Aorta (tissue), 5 donors: ENCODE measurements at regions not wholly inside any gene's neighbourhood (a gene's known extent, or its start where the extent isn't known, plus 50 kb on each side); places are given as distances from the start of the nearest gene placed in this dataset.
A peak's percentile ranks its signal among the peaks of the same experiment; 100 is the strongest.
"Not testable (repeated sequence)": the region's sequence is repeated elsewhere in the genome, so short reads cannot be mapped to it uniquely, and the experiment has no call there.

Experiments used
- ATAC-seq: fragments of 200-7000 bp; cut with Tn5 transposase; one replicate; pipeline ENCODE4 v1.9.1; 2022; ENCODE audit warnings: moderate library complexity; ENCODE audit not compliant: low FRiP score
- DNase-seq, 2 donors: peaks; one replicate each; pipeline ENCODE4 v3.0.0-alpha.2; 2020
- H3K27ac ChIP-seq, 2 donors: one replicate each; pipeline ENCODE4 v1.5.1; 2013; ENCODE audit warnings: low read length in 2 of 2, mild to moderate bottlenecking in 2 of 2, moderate library complexity in 2 of 2, control low read depth in 1 of 2, inconsistent platforms in 1 of 2, low read depth in 1 of 2
- H3K27me3 ChIP-seq, 2 donors: one replicate each; pipeline ENCODE4 v1.6.1; 2013; ENCODE audit warnings: control low read depth in 1 of 2, low read length in 1 of 2, mild to moderate bottlenecking in 1 of 2, moderate library complexity in 1 of 2; ENCODE audit not compliant: insufficient read depth in 2 of 2, control insufficient read depth in 1 of 2
- H3K36me3 ChIP-seq, 2 donors: one replicate each; pipeline ENCODE4 v1.6.1; 2013; ENCODE audit warnings: control low read depth in 1 of 2, low read length in 1 of 2, mild to moderate bottlenecking in 1 of 2; ENCODE audit not compliant: insufficient read depth in 2 of 2, control insufficient read depth in 1 of 2
- H3K4me1 ChIP-seq, 2 donors: one replicate each; pipeline ENCODE4 v1.6.1; 2013; ENCODE audit warnings: low read length in 2 of 2, control low read depth in 1 of 2, mild to moderate bottlenecking in 1 of 2, moderate library complexity in 1 of 2; ENCODE audit not compliant: insufficient read depth in 2 of 2, control insufficient read depth in 1 of 2
- H3K4me3 ChIP-seq, 2 donors: one replicate each; pipeline ENCODE4 v1.5.1; 2013; ENCODE audit warnings: low read length in 2 of 2, control low read depth in 1 of 2, mild to moderate bottlenecking in 1 of 2
- H3K9me3 ChIP-seq: one replicate; pipeline ENCODE4 v1.6.1; 2013; ENCODE audit warnings: mild to moderate bottlenecking, low read length; ENCODE audit not compliant: control insufficient read depth
- WGBS, 2 donors: extraction: QIAGEN DNeasy Blood & Tissue Kit; methylation state at CpG; one replicate each; pipeline ENCODE4 v1.1.7; 2013; 5-methylcytosine and 5-hydroxymethylcytosine counted together
- intact Hi-C, 2 donors: fragments of 100-400 bp; cut with DNase I; formaldehyde crosslinking; loops; one replicate each; pipeline versions ENCODE4 v1.14.2 to v1.15.0; 2022
- donor health status: healthy with polysubstance abuse.
- donor health status: Bipolar disorder and iron deficiency.
- donor health status: DM: no; HTN: no; CAD: no.
- donor health status: DM: no; HTN: no; CAD: no.
- donor health status: DM: yes; HTN: yes; CAD: no.

DNA sequence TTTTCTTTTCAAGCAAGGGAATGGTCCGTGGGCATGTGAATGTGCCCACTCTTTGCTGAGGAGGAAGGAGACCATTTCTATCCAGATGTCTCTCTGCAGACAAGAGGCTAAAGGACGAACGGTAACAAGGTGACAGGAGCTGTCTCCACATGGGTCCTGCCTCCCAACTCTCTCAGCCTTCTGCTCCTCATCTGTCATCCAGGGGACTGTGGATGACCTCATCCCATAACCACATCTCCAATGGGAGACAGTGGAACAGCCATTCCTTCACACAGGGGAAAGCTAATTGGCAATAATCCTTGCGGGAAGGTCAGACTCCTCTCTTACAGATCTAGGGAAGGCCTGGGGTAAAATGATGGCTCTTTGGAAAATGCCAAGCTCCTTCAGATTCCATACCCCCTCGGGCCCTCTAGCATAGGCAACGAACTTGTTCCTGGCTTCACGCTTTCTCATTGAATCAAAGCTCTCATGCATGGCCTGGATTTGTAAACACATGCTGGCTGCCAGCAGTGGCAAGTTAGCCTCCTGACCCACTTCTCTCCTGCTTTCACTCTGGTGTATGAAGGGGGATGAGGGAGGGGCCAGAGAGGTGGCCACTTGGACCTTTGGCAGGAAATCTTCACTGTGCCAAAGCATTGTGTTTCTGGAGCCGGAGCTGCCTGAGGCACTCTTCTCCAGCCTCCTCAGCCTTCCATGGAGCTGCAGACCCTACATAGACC is 65.8 kb upstream of the IKBKE start:
- 45 to 59% methylated on average over 5 to 6 of the region's 8 CpGs for WGBS, 2 donors
- H3K4me3 ChIP-seq, H3K9me3 ChIP-seq, H3K4me1 ChIP-seq, intact Hi-C loops, DNase-seq, H3K27me3 ChIP-seq, H3K36me3 ChIP-seq, H3K27ac ChIP-seq: not testable (repeated sequence)
- ATAC-seq = peak; percentile 16

DNA sequence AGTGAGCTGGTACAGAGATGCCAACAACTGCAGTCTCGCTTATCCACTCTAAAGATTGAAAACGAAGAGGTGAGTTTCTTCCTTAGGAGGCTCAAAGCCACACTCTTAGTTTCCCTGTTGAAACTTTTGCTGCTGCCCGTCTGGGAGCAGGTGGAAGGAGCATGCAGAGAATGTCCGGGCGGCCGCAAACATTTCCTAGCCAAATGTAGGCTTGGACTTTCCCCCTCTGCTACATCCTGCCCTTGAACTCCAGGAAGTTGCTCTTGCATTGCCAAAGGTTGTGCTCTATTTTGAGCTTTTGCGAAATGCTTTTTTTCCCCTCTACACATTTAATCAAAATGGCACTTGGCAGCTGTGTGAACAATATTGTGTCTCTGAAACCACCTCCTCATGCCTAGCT is 65.0 kb upstream of the IKBKE start:
- H3K9me3 ChIP-seq, DNase-seq, H3K27ac ChIP-seq, intact Hi-C loops, H3K27me3 ChIP-seq, H3K4me3 ChIP-seq, H3K4me1 ChIP-seq, ATAC-seq, H3K36me3 ChIP-seq: not testable (repeated sequence)
- WGBS, 2 donors = no CpG with 5 or more reads among the region's 7 CpGs

DNA sequence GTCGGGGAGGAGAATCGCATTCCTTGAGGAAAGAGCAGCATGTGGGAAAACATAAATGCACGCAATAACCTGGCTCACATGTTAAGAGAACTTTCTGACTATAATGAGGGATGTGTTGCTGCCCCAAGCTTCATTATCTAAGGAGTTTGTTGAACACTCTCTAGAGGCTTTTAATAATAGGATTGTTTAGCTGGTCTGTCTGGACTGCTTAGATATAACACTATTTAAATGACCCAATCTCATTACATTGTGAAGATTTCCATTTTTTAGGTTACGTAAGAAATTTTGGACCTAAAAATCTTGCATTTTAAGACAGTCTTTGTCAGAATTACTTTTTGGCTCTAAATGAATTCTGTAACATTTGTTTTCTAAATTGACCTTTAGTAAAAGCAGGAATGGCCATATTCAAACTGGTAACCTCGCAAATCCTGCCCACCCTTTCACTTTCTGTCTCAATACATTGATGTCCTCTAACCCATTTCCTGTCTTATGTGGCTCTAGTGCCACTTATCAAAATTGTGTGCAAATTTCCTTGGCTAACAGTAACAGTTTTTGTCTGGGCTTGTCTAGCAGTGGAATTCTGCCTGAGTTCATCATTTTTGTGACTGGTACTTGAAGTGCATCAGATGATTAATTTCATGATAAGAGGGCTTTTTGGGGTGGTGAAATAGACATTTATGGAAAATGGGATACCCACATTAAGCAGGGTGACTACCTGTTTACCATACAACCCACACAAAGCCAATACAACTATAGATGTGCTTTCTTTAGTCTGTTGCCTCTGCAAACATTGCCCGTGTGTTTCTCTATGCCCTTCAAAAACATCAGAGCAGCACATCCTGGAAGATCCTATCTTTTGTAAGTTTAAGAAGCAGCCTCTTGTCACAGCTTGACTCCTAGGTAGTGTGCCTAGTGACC is 61.6 kb upstream of the IKBKE start:
- DNase-seq, H3K27ac ChIP-seq, ATAC-seq, H3K4me1 ChIP-seq, H3K27me3 ChIP-seq, H3K36me3 ChIP-seq, H3K4me3 ChIP-seq, intact Hi-C loops, H3K9me3 ChIP-seq: not testable (repeated sequence)
- 97% methylated on average over 2 of the region's 6 CpGs for WGBS, 2 donors

DNA sequence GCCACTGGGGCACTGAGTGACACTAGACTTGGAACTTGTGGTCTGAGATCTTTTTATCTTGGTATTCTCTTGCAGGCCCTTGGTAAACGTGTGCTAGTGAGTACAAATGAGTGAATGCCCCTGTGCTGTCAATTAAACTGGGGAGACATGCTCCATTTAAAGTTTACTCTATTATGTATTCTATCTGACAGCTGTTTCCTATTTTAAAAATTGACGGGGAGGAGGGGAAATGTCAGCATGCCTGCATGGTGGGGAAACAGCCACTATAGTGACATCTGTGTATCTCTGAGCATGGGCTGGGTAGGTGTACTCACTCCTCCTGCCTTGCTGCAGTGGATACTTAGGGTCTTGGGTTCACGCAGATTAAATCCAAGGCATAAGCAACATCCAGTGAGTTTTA is 59.0 kb upstream of the IKBKE start:
- no peak for ATAC-seq
- intact Hi-C loops = no loop called here
- WGBS, 2 donors = 90 to 92% methylated on average over 3 of the region's 3 CpGs

GRCh38 chr1:206415942-206416341 is 54.3 kb upstream of the IKBKE start:
- intact Hi-C loops = no loop called here
- ATAC-seq (peak; percentile 31), DNase-seq (no peak)
- Histone ChIP-seq H3K36me3 (peaks cover 3 to 6% of the 10 kb centered on the region in 2 donors), H3K9me3 (no peaks in the 10 kb centered on the region), H3K4me3 (no peak overlapping the region), H3K27me3 (no peaks in the 10 kb centered on the region), H3K4me1 (no peaks in the 10 kb centered on the region), H3K27ac (no peak overlapping the region)
- 55 to 66% methylated on average over 6 of the region's 6 CpGs for WGBS, 2 donors

More for the DNA sequence above, 59.0 kb upstream of the IKBKE start:
- no peaks in the 10 kb centered on the region for H3K4me1 ChIP-seq
- peaks cover 3 to 6% of the 10 kb centered on the region in 2 donors for H3K36me3 ChIP-seq
- H3K27me3 ChIP-seq = no peaks in the 10 kb centered on the region
- H3K4me3 ChIP-seq = no peak overlapping the region
- no peak overlapping the region for H3K27ac ChIP-seq
- H3K9me3 ChIP-seq = no peaks in the 10 kb centered on the region
- DNase-seq = no peak

DNA sequence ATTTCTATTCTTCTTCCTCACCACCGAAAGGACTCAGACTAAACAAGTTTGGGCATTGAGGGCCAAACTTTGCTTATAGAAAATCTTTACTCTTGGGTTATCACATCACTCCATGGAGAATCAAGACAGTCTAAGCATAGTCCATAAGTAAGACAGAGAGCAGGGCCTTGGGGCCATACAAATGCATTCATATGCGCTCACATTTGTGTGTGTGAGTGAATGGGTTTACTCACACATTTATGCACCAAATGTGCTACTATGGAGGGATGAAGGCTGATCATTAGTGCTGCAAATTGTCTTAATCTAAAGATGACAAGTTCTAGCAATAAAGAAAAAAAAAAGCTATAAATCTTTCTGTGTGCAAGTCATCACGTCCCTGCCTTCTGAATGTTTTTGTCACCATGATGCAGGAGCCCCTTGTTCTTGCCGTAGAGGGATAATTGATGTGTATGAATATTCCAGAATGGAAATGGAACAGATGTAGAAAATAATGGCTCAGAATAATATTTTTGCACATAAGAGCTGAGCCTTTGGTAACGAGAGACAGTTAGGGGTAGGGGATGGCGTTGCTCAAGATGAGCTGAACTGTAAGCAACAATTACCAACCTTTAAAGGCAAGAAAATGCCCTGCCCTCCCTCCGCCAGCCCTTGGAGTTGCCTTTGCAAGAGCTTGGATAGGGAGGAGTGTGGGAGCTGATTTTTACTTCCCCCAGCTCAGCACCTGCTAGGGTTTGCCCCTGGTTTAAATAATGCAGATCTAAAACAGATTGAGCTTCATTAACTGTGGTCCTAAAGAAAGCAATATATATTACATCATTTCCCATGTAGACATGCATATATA is 52.3 kb upstream of the IKBKE start:
- WGBS, 2 donors = 96 to 97% methylated on average over 7 of the region's 7 CpGs
- peaks cover 3 to 11% of the 10 kb centered on the region in 2 donors for H3K36me3 ChIP-seq
- no peak overlapping the region for H3K27ac ChIP-seq
- no peaks in the 10 kb centered on the region for H3K9me3 ChIP-seq
- no peaks in the 10 kb centered on the region for H3K27me3 ChIP-seq
- DNase-seq (no peak), ATAC-seq (no peak)
- H3K4me3 ChIP-seq = no peak overlapping the region
- no peaks in the 10 kb centered on the region for H3K4me1 ChIP-seq
- intact Hi-C loops = no loop called here

DNA sequence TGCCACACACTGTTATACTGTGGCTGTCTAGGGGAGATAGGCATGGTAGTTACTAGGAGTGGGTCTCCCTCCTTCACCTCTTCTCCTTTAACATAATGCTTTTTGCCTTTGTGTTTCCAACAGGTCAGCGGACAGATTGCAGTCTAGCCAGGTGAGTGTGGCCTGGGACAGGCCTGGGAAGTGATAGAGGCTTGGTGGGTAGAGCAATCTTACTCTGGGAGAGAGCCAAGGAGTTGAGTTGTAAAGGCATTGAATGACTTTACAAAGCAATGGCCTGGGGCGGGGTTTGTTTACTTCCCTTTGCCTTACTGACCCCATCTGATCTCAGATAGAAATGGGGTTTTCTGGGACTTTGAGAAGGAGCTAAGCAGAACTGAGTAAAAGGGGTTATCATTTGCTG is 51.0 kb upstream of the IKBKE start:
- no peaks in the 10 kb centered on the region for H3K9me3 ChIP-seq
- H3K4me1 ChIP-seq = no peaks in the 10 kb centered on the region
- intact Hi-C loops = no loop called here
- H3K27me3 ChIP-seq = no peaks in the 10 kb centered on the region
- DNase-seq = no peak
- peaks cover 0 to 11% of the 10 kb centered on the region in 2 donors for H3K36me3 ChIP-seq
- 93 to 96% methylated on average over 2 of the region's 2 CpGs for WGBS, 2 donors
- no peak overlapping the region for H3K4me3 ChIP-seq
- no peak overlapping the region for H3K27ac ChIP-seq
- no peak for ATAC-seq

- intact Hi-C loops = no loop called here
These were observed 50.5 kb upstream of the IKBKE start for GRCh38 chr1:206419783-206420182.

More at GRCh38 chr1:206419783-206420182, 50.5 kb upstream of the IKBKE start:
- Histone ChIP-seq H3K27ac (no peak overlapping the region), H3K36me3 (peaks cover 0 to 13% of the 10 kb centered on the region in 2 donors), H3K4me1 (no peaks in the 10 kb centered on the region), H3K4me3 (no peak overlapping the region), H3K27me3 (no peaks in the 10 kb centered on the region), H3K9me3 (no peaks in the 10 kb centered on the region)
- ATAC-seq (no peak), DNase-seq (no peak)
- 50 to 55% methylated on average over 2 of the region's 2 CpGs for WGBS, 2 donors
